Astrocyte (in vitro differentiated cells and primary cell): ENCODE measurements at regions not wholly inside any gene's neighbourhood (a gene's known extent, or its start where the extent isn't known, plus 50 kb on each side); places are given as distances from the start of the nearest gene placed in this dataset.

Experiments
- CTCF ChIP-seq: IDR thresholded peaks from 2 replicates; pipeline ENCODE4 v1.5.1; 2011; ENCODE audit warnings: low read depth, mild to moderate bottlenecking, inconsistent platforms, low read length, moderate library complexity; ENCODE audit not compliant: insufficient read depth
- EZH2 ChIP-seq: IDR thresholded peaks from 2 replicates; pipeline ENCODE4 v1.6.1; 2012; ENCODE audit warnings: mild to moderate bottlenecking, low read length, inconsistent platforms; ENCODE audit not compliant: insufficient read depth

DNA sequence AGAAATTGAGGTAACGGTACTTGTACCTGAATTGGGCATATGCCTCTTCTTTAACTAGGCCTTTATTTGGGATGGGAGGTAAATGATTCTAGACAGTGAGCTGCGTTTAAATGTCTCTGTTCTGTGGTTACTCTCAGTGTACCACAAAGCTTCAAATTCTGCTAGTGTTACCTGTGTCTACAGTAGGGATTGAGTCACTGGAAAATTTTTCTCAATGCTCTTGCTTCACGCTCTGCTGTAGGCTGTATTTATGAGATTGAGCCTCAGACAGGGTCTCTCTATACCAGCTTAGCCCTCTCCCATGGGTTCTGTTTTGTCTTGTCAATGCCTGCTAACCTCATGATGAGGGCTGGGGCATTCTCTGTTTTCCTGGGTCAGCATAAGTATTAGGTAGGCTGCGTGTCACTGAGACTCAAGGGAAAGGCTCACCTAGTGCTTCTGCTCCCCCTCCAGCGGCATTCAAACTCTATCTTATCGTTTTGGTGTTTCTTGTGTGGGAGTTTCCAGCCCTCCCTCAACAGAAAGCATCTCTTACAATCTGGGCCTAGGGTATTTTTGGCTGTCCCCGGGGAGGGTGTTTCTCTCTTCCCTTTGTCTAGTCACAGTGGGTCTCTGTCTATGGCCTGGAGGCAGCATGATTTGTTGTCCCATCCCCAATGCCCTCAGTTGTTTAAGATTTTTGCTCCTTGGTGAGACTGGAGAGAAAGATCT lies 285.8 kb downstream of the ADGRD1 start:
- no peak for TF ChIP-seq CTCF
- TF ChIP-seq EZH2: no peak
